ENCODE measurements at regions not wholly inside any gene's neighbourhood (a gene's known extent, or its start where the extent isn't known, plus 50 kb on each side); places are given as distances from the start of the nearest gene placed in this dataset.
A peak's percentile ranks its signal among the peaks of the same experiment; 100 is the strongest.

GRCh38 chr2:171247741-171248662 is 87.3 kb upstream of the TLK1 start:
- Histone ChIP-seq H3K36me3 (no peaks in the 10 kb centered on the region), H3F3A (ENCODE audit: low read depth) (no peaks in the 10 kb centered on the region), H3K4me3 (no peak overlapping the region), H3K4me2 (no peak overlapping the region), H3K9me3 (ENCODE audit: low read depth) (no peaks in the 10 kb centered on the region), H4K20me1 (ENCODE audit: low read depth) (no peaks in the 10 kb centered on the region), H3K27me3 (no peaks in the 10 kb centered on the region), H3K9ac (no peak overlapping the region), H2AFZ (replicated peaks) (peak overlapping the region; percentile 6), H3K27ac (no peak overlapping the region), H3K4me1 (no peaks in the 10 kb centered on the region), H3K79me2 (ENCODE audit: low read depth) (no peaks in the 10 kb centered on the region)
- no peak overlapping the region for H3K4me3 Mint-ChIP-seq
- no peak for TF ChIP-seq EZH2 (IDR thresholded peaks at IDR 0.05)
- TF ChIP-seq EZH2phosphoT487 (IDR thresholded peaks at IDR 0.05): no peak
- no peak for TF ChIP-seq CTCF (IDR thresholded peaks at IDR 0.05)
- H3K4me1 Mint-ChIP-seq: no peaks in the 10 kb centered on the region
- H3K9me3 Mint-ChIP-seq: peaks cover 14% of the 10 kb centered on the region
- H3K27me3 Mint-ChIP-seq (ENCODE audit: insufficient read depth, low read depth): no peaks in the 10 kb centered on the region
- no peak for DNase-seq (ENCODE audit: low spot score)
- no peak overlapping the region for H3K27ac Mint-ChIP-seq
- H3K36me3 Mint-ChIP-seq: peaks cover 6% of the 10 kb centered on the region

- no peak overlapping the region for H3K4me3 Mint-ChIP-seq
- H4K20me1 ChIP-seq (ENCODE audit: low read depth): no peaks in the 10 kb centered on the region
- no peak overlapping the region for H3K4me2 ChIP-seq
- H3K27me3 ChIP-seq: no peaks in the 10 kb centered on the region
- no peak for DNase-seq (ENCODE audit: low spot score)
- no peak overlapping the region for H3K27ac ChIP-seq
- H3K9me3 ChIP-seq (ENCODE audit: low read depth): no peaks in the 10 kb centered on the region
- H3K79me2 ChIP-seq (ENCODE audit: low read depth): no peaks in the 10 kb centered on the region
- H3K4me1 ChIP-seq: no peaks in the 10 kb centered on the region
- no peak overlapping the region for H2AFZ ChIP-seq (replicated peaks)
- H3K4me3 ChIP-seq: no peak overlapping the region
- H3K27me3 Mint-ChIP-seq (ENCODE audit: insufficient read depth, low read depth): no peaks in the 10 kb centered on the region
- H3K4me1 Mint-ChIP-seq: no peaks in the 10 kb centered on the region
- peaks cover 14% of the 10 kb centered on the region for H3K9me3 Mint-ChIP-seq
- H3F3A ChIP-seq (ENCODE audit: low read depth): no peaks in the 10 kb centered on the region
- no peaks in the 10 kb centered on the region for H3K36me3 ChIP-seq
- TF ChIP-seq EZH2phosphoT487 (IDR thresholded peaks at IDR 0.05) (no peak), EZH2 (IDR thresholded peaks at IDR 0.05) (no peak), CTCF (IDR thresholded peaks at IDR 0.05) (no peak)
- no peak overlapping the region for H3K27ac Mint-ChIP-seq
- peaks cover 6% of the 10 kb centered on the region for H3K36me3 Mint-ChIP-seq
- H3K9ac ChIP-seq: no peak overlapping the region
Observed at GRCh38 chr2:171244970-171245782, 84.5 kb upstream of the TLK1 start.

GRCh38 chr2:171244466-171244969 is 83.8 kb upstream of the TLK1 start:
- Histone ChIP-seq H4K20me1 (ENCODE audit: low read depth) (no peaks in the 10 kb centered on the region), H3K4me3 (no peak overlapping the region), H3K4me1 (no peaks in the 10 kb centered on the region), H3K79me2 (ENCODE audit: low read depth) (no peaks in the 10 kb centered on the region), H3F3A (ENCODE audit: low read depth) (no peaks in the 10 kb centered on the region), H3K36me3 (no peaks in the 10 kb centered on the region), H3K4me2 (no peak overlapping the region), H2AFZ (replicated peaks) (no peak overlapping the region), H3K9ac (no peak overlapping the region), H3K27ac (no peak overlapping the region), H3K27me3 (no peaks in the 10 kb centered on the region), H3K9me3 (ENCODE audit: low read depth) (no peaks in the 10 kb centered on the region)
- DNase-seq (ENCODE audit: low spot score): no peak
- H3K36me3 Mint-ChIP-seq: peaks cover 6% of the 10 kb centered on the region
- H3K27me3 Mint-ChIP-seq (ENCODE audit: insufficient read depth, low read depth): no peaks in the 10 kb centered on the region
- H3K4me3 Mint-ChIP-seq: no peak overlapping the region
- no peak overlapping the region for H3K27ac Mint-ChIP-seq
- peaks cover 14% of the 10 kb centered on the region for H3K9me3 Mint-ChIP-seq
- TF ChIP-seq EZH2 (IDR thresholded peaks at IDR 0.05): no peak
- no peak for TF ChIP-seq CTCF (IDR thresholded peaks at IDR 0.05)
- TF ChIP-seq EZH2phosphoT487 (IDR thresholded peaks at IDR 0.05): no peak
- H3K4me1 Mint-ChIP-seq: no peaks in the 10 kb centered on the region

Data from neural progenitor cell (in vitro differentiated cells).